GM23338 (cell line): ENCODE measurements at regions not wholly inside any gene's neighbourhood (a gene's known extent, or its start where the extent isn't known, plus 50 kb on each side); places are given as distances from the start of the nearest gene placed in this dataset.

Source experiments
- ATAC-seq: fragments of 200-7000 bp; cut with Tn5 transposase; 3 replicates; pipeline ENCODE4 v1.9.1; 2020
- DNase-seq: peaks from one replicate; pipeline ENCODE4 v3.0.0-alpha.2; 2015; ENCODE audit warnings: low spot score
- H2AFZ ChIP-seq: fragments of 200-600 bp; sonication (generic); 2 replicates; pipeline ENCODE4 v1.8.0; 2016; ENCODE audit warnings: antibody characterized with exemption, mild to moderate bottlenecking, moderate library complexity
- H3F3A ChIP-seq: fragments of 200-600 bp; sonication (generic); replicated peaks from 2 replicates; pipeline ENCODE4 v1.8.0; 2017; ENCODE audit warnings: antibody characterized with exemption, mixed run types, low read depth
- H3K27ac ChIP-seq: fragments of 200-600 bp; sonication (generic); 2 replicates; pipeline ENCODE4 v1.6.1; 2016; ENCODE audit warnings: low read depth
- H3K27me3 ChIP-seq: fragments of 200-600 bp; sonication (generic); 2 replicates; pipeline ENCODE4 v1.8.0; 2016; ENCODE audit warnings: mild to moderate bottlenecking, mixed run types, moderate library complexity; ENCODE audit not compliant: insufficient read depth
- H3K36me3 ChIP-seq: fragments of 200-600 bp; sonication (generic); 2 replicates; pipeline ENCODE4 v1.8.0; 2016; ENCODE audit warnings: mild to moderate bottlenecking; ENCODE audit not compliant: insufficient read depth
- H3K4me1 ChIP-seq: fragments of 200-600 bp; sonication (generic); 2 replicates; pipeline ENCODE4 v1.8.0; 2016; ENCODE audit warnings: mild to moderate bottlenecking, moderate library complexity; ENCODE audit not compliant: insufficient read depth
- H3K4me2 ChIP-seq: fragments of 200-600 bp; sonication (generic); 2 replicates; pipeline ENCODE4 v1.7.1; 2017; ENCODE audit warnings: mixed run types
- H3K4me3 ChIP-seq: fragments of 200-600 bp; sonication (generic); 2 replicates; pipeline ENCODE4 v1.6.1; 2016; ENCODE audit warnings: mixed run types
- H3K79me2 ChIP-seq: fragments of 200-600 bp; sonication (generic); replicated peaks from 2 replicates; pipeline ENCODE4 v1.8.0; 2017; ENCODE audit warnings: mild to moderate bottlenecking; ENCODE audit not compliant: insufficient read depth
- H3K9me2 ChIP-seq: fragments of 200-600 bp; sonication (generic); 2 replicates; pipeline ENCODE4 v1.8.0; 2017; ENCODE audit not compliant: insufficient read depth
- H4K20me1 ChIP-seq: fragments of 200-600 bp; sonication (generic); replicated peaks from 2 replicates; pipeline ENCODE4 v1.8.0; 2017; ENCODE audit warnings: mild to moderate bottlenecking; ENCODE audit not compliant: insufficient read depth
- H3K27ac Mint-ChIP-seq: 2 replicates; pipeline ENCODE4 v1.8.0; 2020; ENCODE audit warnings: inconsistent platforms, mild to moderate bottlenecking, moderate library complexity, mixed read lengths
- H3K27me3 Mint-ChIP-seq: 3 replicates; pipeline ENCODE4 v1.8.0; 2022; ENCODE audit warnings: low read depth, mild to moderate bottlenecking, moderate library complexity, mixed read lengths, inconsistent platforms; ENCODE audit not compliant: insufficient read depth, poor library complexity
- H3K36me3 Mint-ChIP-seq: 3 replicates; pipeline ENCODE4 v1.8.0; 2021; ENCODE audit warnings: low read depth, mild to moderate bottlenecking, inconsistent platforms, moderate library complexity, mixed read lengths
- H3K4me1 Mint-ChIP-seq: 3 replicates; pipeline ENCODE4 v1.8.0; 2020; ENCODE audit warnings: mild to moderate bottlenecking, inconsistent platforms, mixed read lengths
- H3K4me3 Mint-ChIP-seq: 3 replicates; pipeline ENCODE4 v1.8.0; 2021; ENCODE audit warnings: moderate library complexity, mild to moderate bottlenecking, inconsistent platforms, mixed read lengths
- H3K9me3 Mint-ChIP-seq: 3 replicates; pipeline ENCODE4 v1.8.0; 2020; ENCODE audit warnings: moderate library complexity, mild to moderate bottlenecking, inconsistent platforms, mixed read lengths
- CREB1 ChIP-seq: fragments of 250-450 bp; sonication (Bioruptor Pico); IDR thresholded peaks from 2 replicates; pipeline ENCODE4 v1.5.0; 2020; ENCODE audit warnings: low read depth, mild to moderate bottlenecking, moderate library complexity
- CTCF ChIP-seq, 2 experiments: fragments of 200-600 bp in 1 of 2; sonication (generic) in 1 of 2; conservative IDR thresholded peaks; 2 replicates each; pipeline versions ENCODE4 v1.5.1 to v1.6.1; 2016 to 2017; ENCODE audit warnings: antibody characterized with exemption in 2 of 2, low read depth in 2 of 2, mild to moderate bottlenecking in 2 of 2, moderate library complexity in 1 of 2
- EZH2 ChIP-seq: fragments of 200-600 bp; sonication (generic); IDR thresholded peaks from one replicate; pipeline ENCODE4 v1.8.0; 2017; ENCODE audit warnings: antibody characterized with exemption, mild to moderate bottlenecking, low read depth; ENCODE audit not compliant: unreplicated experiment
- JUNB ChIP-seq: IDR thresholded peaks from one replicate; pipeline ENCODE4 v1.6.1; 2016; ENCODE audit warnings: antibody characterized with exemption; ENCODE audit not compliant: unreplicated experiment
- NANOG ChIP-seq: IDR thresholded peaks from 2 replicates; pipeline ENCODE4 v1.6.1; 2016; ENCODE audit warnings: antibody characterized with exemption, borderline replicate concordance
- POLR2AphosphoS5 ChIP-seq: IDR thresholded peaks from 2 replicates; pipeline ENCODE4 v1.6.1; 2016; ENCODE audit warnings: antibody characterized with exemption, low read depth
- REST ChIP-seq: IDR thresholded peaks from one replicate; pipeline ENCODE4 v1.6.1; 2018; ENCODE audit warnings: antibody characterized with exemption; ENCODE audit not compliant: unreplicated experiment
- STAT1 ChIP-seq: IDR thresholded peaks from one replicate; pipeline ENCODE4 v1.6.1; 2016; ENCODE audit warnings: antibody characterized with exemption; ENCODE audit not compliant: unreplicated experiment
- ZNF114 ChIP-seq: fragments of 250-450 bp; sonication (Bioruptor Pico); IDR thresholded peaks from 2 replicates; pipeline ENCODE4 v1.5.0; 2020; ENCODE audit warnings: mild to moderate bottlenecking, moderate library complexity

GRCh38 chr21:35412231-35412630 lies 363.1 kb upstream of the RUNX1 start:
- no peak for ATAC-seq
- H3K27me3 Mint-ChIP-seq = peaks cover 4% of the 10 kb centered on the region
- no peak overlapping the region for H3K27ac ChIP-seq

GRCh38 chr21:35411434-35411833 lies 362.3 kb upstream of the RUNX1 start:
- Histone ChIP-seq H3K9me2 (no peaks in the 10 kb centered on the region; the same call in none of the 2 replicates), H3F3A (no peaks in the 10 kb centered on the region), H3K27ac (no peak overlapping the region), H2AFZ (no peak overlapping the region; the same call in 1 of the 2 replicates), H3K27me3 (no peaks in the 10 kb centered on the region), H3K36me3 (no peaks in the 10 kb centered on the region), H3K4me2 (no peak overlapping the region), H3K4me3 (no peak overlapping the region), H4K20me1 (no peaks in the 10 kb centered on the region), H3K79me2 (no peaks in the 10 kb centered on the region), H3K4me1 (peaks cover 9% of the 10 kb centered on the region; the same call in 1 of the 2 replicates)
- Mint-ChIP-seq H3K27ac (no peak overlapping the region), H3K27me3 (peaks cover 6% of the 10 kb centered on the region), H3K4me3 (no peak overlapping the region), H3K4me1 (peaks cover 26% of the 10 kb centered on the region), H3K9me3 (peaks cover 10% of the 10 kb centered on the region; the same call in 2 of the 3 replicates), H3K36me3 (no peaks in the 10 kb centered on the region)
- no peak for TF ChIP-seq ZNF114 (CRISPR knock-in tag)
- no peak for TF ChIP-seq NANOG
- no peak for TF ChIP-seq POLR2AphosphoS5
- TF ChIP-seq JUNB = no peak
- TF ChIP-seq EZH2 = no peak
- TF ChIP-seq REST = no peak
- TF ChIP-seq STAT1 = no peak
- TF ChIP-seq CREB1 = no peak
- no peak for ATAC-seq
- no peak for DNase-seq

More at GRCh38 chr21:35412231-35412630, 363.1 kb upstream of the RUNX1 start:
- Histone ChIP-seq H3K79me2 (no peaks in the 10 kb centered on the region), H3K4me2 (no peak overlapping the region), H3K36me3 (no peaks in the 10 kb centered on the region), H3K9me2 (no peaks in the 10 kb centered on the region; the same call in none of the 2 replicates), H3K27me3 (no peaks in the 10 kb centered on the region), H2AFZ (peak overlapping the region; percentile 57; the same call in 1 of the 2 replicates), H3K4me3 (no peak overlapping the region), H3F3A (no peaks in the 10 kb centered on the region), H4K20me1 (no peaks in the 10 kb centered on the region), H3K4me1 (peaks cover 9% of the 10 kb centered on the region; the same call in 1 of the 2 replicates)
- no peak for DNase-seq
- Mint-ChIP-seq H3K36me3 (no peaks in the 10 kb centered on the region), H3K27ac (no peak overlapping the region), H3K9me3 (peaks cover 10% of the 10 kb centered on the region; the same call in 2 of the 3 replicates), H3K4me1 (peaks cover 24% of the 10 kb centered on the region), H3K4me3 (no peak overlapping the region)
- no peak for TF ChIP-seq CTCF (conservative IDR thresholded peaks at IDR 0.05; ENCODE audit: low read depth in 2 of 2)
